ENCODE measurements at regions not wholly inside any gene's neighbourhood (a gene's known extent, or its start where the extent isn't known, plus 50 kb on each side); places are given as distances from the start of the nearest gene placed in this dataset.

DNA sequence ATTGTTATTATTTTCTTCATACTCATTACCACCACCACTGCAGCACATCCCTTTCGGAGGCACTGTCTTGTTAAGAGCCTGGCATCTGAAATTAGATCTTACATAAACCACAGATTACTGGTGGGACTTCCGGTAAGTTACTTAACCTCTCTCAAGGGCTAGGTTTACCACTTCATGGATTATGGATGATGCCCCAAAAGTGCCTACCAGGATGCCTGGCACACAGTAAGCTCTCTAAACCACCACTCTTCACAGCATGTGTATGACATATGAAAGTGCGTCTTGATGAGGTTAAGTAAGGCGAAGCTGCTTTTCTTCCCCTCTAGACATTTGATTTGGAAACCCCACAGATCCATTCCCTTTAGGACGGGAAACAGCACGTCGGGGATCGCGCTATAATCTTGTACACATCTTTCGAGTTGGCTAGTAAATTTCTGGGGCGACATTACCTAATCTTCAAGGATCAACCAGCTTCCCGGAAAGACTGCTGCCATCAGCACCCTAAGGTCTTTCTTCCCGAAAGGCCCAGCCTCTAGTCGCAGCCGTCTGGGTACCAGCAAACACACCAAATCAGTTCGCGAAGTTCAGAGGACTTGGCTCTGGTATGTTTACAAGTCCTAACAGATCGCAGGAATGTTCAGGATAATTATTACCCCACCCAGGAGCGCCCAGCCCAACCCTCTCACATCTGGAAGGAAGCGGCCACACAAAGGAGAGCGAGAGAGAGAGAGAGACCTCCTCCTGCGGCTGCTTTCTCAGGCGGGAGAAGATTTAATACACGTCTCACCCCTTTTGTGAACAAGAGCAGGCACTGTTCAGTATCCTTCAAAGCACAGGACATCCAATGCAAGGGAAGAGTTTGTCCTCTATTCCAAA, 155.1 kb upstream of the FRMD4B start:
- DNase-seq (ENCODE audit: low read depth, low spot score) = peak; percentile 72
- H3K27ac ChIP-seq = peak overlapping the region; percentile 97

- DNase-seq (ENCODE audit: low read depth, low spot score) = no peak
- peak overlapping the region; percentile 97 for H3K27ac ChIP-seq
Measured at GRCh38 chr3:69539134-69539533, 153.2 kb upstream of the FRMD4B start.

GRCh38 chr3:69538281-69538680, 152.4 kb upstream of the FRMD4B start:
- DNase-seq (ENCODE audit: low read depth, low spot score) = no peak
- peak overlapping the region; percentile 97 for H3K27ac ChIP-seq

GRCh38 chr3:69536306-69537020, 150.6 kb upstream of the FRMD4B start:
- DNase-seq (ENCODE audit: low read depth, low spot score) = no peak
- H3K27ac ChIP-seq = no peak overlapping the region

DNA sequence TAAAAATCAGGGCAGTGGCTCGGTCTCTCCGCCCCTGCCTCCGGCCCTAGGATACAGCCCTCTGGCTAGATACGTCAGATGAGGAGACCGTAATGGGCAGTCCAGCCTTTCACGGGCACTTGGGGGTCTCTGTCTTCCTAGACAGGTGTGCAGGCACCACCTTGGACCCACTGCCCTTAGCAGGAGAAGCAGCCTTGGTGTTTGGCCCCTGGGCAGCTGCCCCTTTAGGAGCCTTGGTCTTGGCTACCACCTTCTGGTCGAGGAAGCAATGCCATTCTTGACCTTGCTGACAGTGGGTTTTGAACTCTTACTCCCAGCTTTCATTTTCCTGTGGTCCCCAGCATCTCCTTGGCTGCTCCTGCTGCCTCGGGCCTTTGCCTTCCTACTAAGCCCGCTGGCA, 149.7 kb upstream of the FRMD4B start:
- H3K27ac ChIP-seq = no peak overlapping the region
- no peak for DNase-seq (ENCODE audit: low read depth, low spot score)

DNA sequence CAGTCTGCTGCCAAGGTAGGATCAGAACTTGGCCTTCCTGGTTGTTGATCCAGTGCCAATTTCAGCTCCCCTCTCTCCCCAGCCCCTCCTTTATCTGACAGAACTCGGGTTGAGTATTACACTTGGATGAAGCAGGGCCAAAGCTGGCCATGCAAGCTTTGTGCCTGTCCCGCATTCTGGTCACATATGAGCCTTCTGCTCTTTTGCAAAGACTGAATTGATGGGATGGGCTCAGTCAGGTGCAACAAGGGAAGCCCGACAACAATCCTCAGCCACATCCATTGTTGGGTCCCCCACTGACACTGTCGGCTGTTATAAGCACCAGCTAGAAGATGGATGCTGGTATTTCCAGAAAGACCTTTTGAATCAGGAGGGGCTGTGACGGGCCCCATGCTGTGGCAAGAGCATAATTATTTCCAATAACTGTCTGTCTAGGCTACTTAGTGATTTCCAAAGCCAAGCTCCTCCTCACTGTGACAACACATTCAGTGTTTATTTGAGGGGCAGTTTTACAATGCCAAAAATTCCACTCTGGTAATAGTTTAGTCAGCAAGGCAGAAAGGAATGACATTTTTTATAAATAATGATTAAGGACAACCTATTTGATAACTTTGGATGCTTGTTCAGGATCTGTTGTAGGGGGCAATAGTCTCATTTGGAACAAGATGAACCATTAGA, 146.8 kb upstream of the FRMD4B start:
- DNase-seq (ENCODE audit: low read depth, low spot score) = no peak
- no peak overlapping the region for H3K27ac ChIP-seq

GRCh38 chr3:69531576-69532546, 146.0 kb upstream of the FRMD4B start:
- DNase-seq (ENCODE audit: low read depth, low spot score) = no peak
- no peak overlapping the region for H3K27ac ChIP-seq

- H3K27ac ChIP-seq = no peak overlapping the region
- DNase-seq (ENCODE audit: low read depth, low spot score) = no peak
Measured at GRCh38 chr3:69530554-69530953, 144.7 kb upstream of the FRMD4B start.

- no peak for DNase-seq (ENCODE audit: low read depth, low spot score)
- no peak overlapping the region for H3K27ac ChIP-seq
Measured at GRCh38 chr3:69527498-69527897, 141.6 kb upstream of the FRMD4B start.

DNA sequence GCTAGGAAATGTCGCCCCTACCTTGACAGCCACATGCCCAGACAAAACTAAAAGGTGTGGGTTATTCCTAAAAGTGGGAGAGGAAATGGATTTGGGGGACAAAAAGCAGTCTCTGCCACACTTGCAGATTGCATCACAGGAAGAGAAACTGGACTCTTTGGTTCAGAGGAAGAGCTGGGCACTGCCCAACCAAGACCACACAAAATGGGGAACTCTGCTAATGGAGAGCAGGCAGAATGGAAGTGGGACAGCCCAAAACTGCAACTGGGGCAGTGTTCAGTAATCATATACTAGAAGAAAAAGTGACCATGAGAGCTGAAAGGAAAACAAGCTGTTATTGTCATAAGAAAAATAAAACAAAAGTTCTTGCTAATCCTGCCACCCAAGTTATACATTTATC, 138.9 kb upstream of the FRMD4B start:
- no peak overlapping the region for H3K27ac ChIP-seq
- no peak for DNase-seq (ENCODE audit: low read depth, low spot score)

DNA sequence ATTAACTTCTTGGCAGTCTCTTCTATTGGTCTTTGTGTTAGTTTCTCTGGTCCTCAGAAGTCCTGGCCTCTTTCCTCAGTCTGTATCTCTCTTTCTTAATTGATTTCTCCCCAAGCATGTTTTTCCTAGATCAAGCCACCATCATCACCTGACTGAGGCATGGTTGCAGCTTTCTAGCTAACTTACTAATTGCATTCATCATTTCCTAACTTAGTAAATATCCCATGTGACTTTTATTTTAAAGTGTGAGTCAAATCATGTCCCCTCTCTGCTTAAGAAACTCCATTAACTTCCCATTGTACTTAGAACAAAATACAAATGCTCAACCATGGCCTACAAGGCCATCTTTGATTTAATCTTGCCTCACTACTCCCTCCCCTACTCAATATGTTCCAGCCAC, 135.4 kb upstream of the FRMD4B start:
- H3K27ac ChIP-seq = no peak overlapping the region
- no peak for DNase-seq (ENCODE audit: low read depth, low spot score)

GRCh38 chr3:69511361-69511760, 125.5 kb upstream of the FRMD4B start:
- no peak for DNase-seq (ENCODE audit: low read depth, low spot score)

DNA sequence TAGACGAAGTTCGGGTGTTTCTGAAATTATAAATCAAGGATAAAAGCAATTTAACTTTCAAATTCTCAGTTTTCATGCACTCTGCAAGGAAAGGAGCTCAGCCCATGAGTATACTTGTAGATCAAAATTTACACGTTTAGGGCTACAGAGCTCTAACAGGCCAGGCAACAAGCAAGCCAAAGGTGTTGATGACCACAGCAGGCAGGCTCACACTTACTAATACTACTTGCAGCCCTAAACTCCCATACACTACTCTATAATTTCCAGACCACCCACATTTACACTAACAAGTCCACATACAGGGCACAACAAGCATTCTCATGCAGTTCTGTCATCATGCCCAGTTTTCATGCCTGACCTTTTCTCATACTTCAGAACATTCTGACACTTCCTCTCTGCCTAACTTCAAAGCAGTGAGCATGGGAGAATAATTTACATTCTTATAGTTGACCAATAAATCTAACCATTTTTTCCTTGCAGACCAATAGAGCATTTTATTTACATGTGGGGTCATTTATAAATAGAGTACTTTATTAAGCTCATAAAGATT, 124.7 kb upstream of the FRMD4B start:
- no peak for DNase-seq (ENCODE audit: low read depth, low spot score)
- H3K27ac ChIP-seq = peak overlapping the region; percentile 22

More at GRCh38 chr3:69511361-69511760, 125.5 kb upstream of the FRMD4B start:
- H3K27ac ChIP-seq = no peak overlapping the region

GRCh38 chr3:69509288-69509687, 123.4 kb upstream of the FRMD4B start:
- no peak for DNase-seq (ENCODE audit: low read depth, low spot score)
- H3K27ac ChIP-seq = no peak overlapping the region

GRCh38 chr3:69505770-69506407, 120.0 kb upstream of the FRMD4B start:
- DNase-seq (ENCODE audit: low read depth, low spot score) = no peak

DNA sequence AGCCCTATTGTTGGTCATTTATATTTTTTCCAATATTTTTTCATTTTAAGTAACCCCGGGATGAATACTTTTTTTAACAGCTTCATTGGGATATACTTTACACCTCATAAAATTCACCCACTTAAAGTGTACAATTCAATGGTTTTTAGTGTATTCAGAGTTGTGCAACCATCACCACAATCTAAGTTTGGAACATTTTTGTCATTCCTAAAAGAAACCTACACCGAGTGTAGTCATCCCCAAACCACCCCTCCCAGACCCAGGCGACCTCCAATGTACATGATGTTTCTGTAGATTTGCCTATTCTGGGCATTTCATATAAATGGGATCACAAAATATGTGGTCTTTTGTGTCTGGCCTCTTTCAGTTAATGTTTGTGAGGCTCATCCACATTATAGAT, 118.3 kb upstream of the FRMD4B start:
- DNase-seq (ENCODE audit: low read depth, low spot score) = no peak

More at GRCh38 chr3:69505770-69506407, 120.0 kb upstream of the FRMD4B start:
- no peak overlapping the region for H3K27ac ChIP-seq

DNA sequence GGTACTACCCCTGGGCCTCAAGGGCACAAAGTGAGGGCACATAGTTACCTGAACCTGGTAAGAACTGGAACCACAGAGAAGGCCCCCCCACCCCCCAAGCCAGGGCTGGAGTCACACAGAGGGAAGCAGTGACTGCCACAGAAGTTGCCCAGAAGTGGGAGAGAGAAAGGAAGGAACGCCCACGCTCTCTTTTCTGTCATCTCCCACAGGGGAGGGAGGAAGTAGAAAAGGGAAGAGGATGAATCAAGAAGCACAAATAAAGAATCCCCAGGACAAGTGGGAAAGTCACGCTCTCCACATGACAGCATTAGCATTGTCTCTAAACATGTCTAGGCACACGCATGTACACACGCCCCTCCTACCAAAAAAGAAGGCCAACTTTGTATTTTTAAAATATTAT, 114.7 kb upstream of the FRMD4B start:
- H3K27ac ChIP-seq = peak overlapping the region; percentile 3
- no peak for DNase-seq (ENCODE audit: low read depth, low spot score)

More for the DNA sequence above, 118.3 kb upstream of the FRMD4B start:
- no peak overlapping the region for H3K27ac ChIP-seq

GRCh38 chr3:69499899-69500421, 114.1 kb upstream of the FRMD4B start:
- no peak for DNase-seq (ENCODE audit: low read depth, low spot score)
- H3K27ac ChIP-seq = no peak overlapping the region

GRCh38 chr3:69499422-69499821, 113.5 kb upstream of the FRMD4B start:
- H3K27ac ChIP-seq = no peak overlapping the region
- DNase-seq (ENCODE audit: low read depth, low spot score) = no peak

Data from epithelial cell of prostate (primary cell).